Natural killer cell (primary cell): ENCODE measurements at regions not wholly inside any gene's neighbourhood (a gene's known extent, or its start where the extent isn't known, plus 50 kb on each side); places are given as distances from the start of the nearest gene placed in this dataset.

ENCODE experiments used
- ATAC-seq, 3 donors: fragments of 150-1000 bp in 2 of 3; fragments of 200-7000 bp in 1 of 3; cut with Tn5 transposase; 1 replicate in 1 of 3; 2 replicates in 2 of 3; pipeline ENCODE4 v1.10.0; 2021; ENCODE audit warnings: mild to moderate bottlenecking in 2 of 3, moderate library complexity in 2 of 3
- DNase-seq, 2 donors: peaks; one replicate each; pipeline versions ENCODE4 v3.0.0 to v3.0.0-alpha.2; 2013 to 2021; ENCODE audit warnings: mixed read lengths in 1 of 2
- H3K27ac ChIP-seq: one replicate; pipeline ENCODE4 v1.5.1; 2013; ENCODE audit warnings: mild to moderate bottlenecking, low read length
- H3K27me3 ChIP-seq: one replicate; pipeline ENCODE4 v1.6.1; 2013; ENCODE audit warnings: low read length; ENCODE audit not compliant: control insufficient read depth, insufficient read depth
- H3K36me3 ChIP-seq: one replicate; pipeline ENCODE4 v1.6.1; 2013; ENCODE audit warnings: low read length; ENCODE audit not compliant: control insufficient read depth, insufficient read depth
- H3K4me1 ChIP-seq: one replicate; pipeline ENCODE4 v1.6.1; 2013; ENCODE audit warnings: low read length; ENCODE audit not compliant: control insufficient read depth, insufficient read depth
- H3K4me3 ChIP-seq: one replicate; pipeline ENCODE4 v1.5.1; 2013; ENCODE audit warnings: low read length
- H3K9me3 ChIP-seq: one replicate; pipeline ENCODE4 v1.6.1; 2013; ENCODE audit warnings: low read length; ENCODE audit not compliant: control insufficient read depth, insufficient read depth
- H3K27ac Mint-ChIP-seq, 2 donors: one replicate each; pipeline ENCODE4 v1.8.0; 2022; ENCODE audit warnings: mild to moderate bottlenecking in 2 of 2, mixed read lengths in 2 of 2, moderate library complexity in 1 of 2
- H3K27me3 Mint-ChIP-seq, 2 donors: one replicate each; pipeline ENCODE4 v1.8.0; 2022; ENCODE audit warnings: low read depth in 2 of 2, mixed read lengths in 2 of 2
- H3K36me3 Mint-ChIP-seq: one replicate; pipeline ENCODE4 v1.8.0; 2022; ENCODE audit warnings: mixed read lengths
- H3K4me1 Mint-ChIP-seq, 2 donors: one replicate each; pipeline ENCODE4 v1.8.0; 2022; ENCODE audit warnings: mixed read lengths in 2 of 2
- H3K4me3 Mint-ChIP-seq: one replicate; pipeline ENCODE4 v1.8.0; 2022; ENCODE audit warnings: mild to moderate bottlenecking, moderate library complexity, mixed read lengths
- H3K9me3 Mint-ChIP-seq, 2 donors: one replicate each; pipeline ENCODE4 v1.8.0; 2022; ENCODE audit warnings: mixed read lengths in 2 of 2
- CTCF ChIP-seq: fragments of 200-600 bp; IDR thresholded peaks from one replicate; pipeline ENCODE4 v1.8.0; 2022; ENCODE audit warnings: antibody characterized with exemption
- WGBS: methylation state at CpG from one replicate; pipeline ENCODE4 v1.1.7; 2013; ENCODE audit warnings: missing lambda C conversion rate; ENCODE audit not compliant: insufficient coverage; 5-methylcytosine and 5-hydroxymethylcytosine counted together
- intact Hi-C: fragments of 100-400 bp; cut with micrococcal nuclease; formaldehyde crosslinking; loops from one replicate; pipeline ENCODE4 v1.14.2; 2022

GRCh38 chr17:71188811-71189492, 931.9 kb upstream of the SOX9 start:
- Histone ChIP-seq H3K27ac (no peak overlapping the region), H3K4me3 (no peak overlapping the region), H3K4me1 (no peaks in the 10 kb centered on the region), H3K27me3 (no peaks in the 10 kb centered on the region), H3K36me3 (no peaks in the 10 kb centered on the region), H3K9me3 (no peaks in the 10 kb centered on the region)
- H3K4me1 Mint-ChIP-seq: no peaks in the 10 kb centered on the region
- no peaks in the 10 kb centered on the region for H3K27me3 Mint-ChIP-seq
- 68% methylated on average over 1 of the region's 2 CpGs for WGBS
- intact Hi-C loops: no loop called here
- H3K27ac Mint-ChIP-seq: no peak overlapping the region
- H3K9me3 Mint-ChIP-seq: peaks cover 9 to 16% of the 10 kb centered on the region in 2 donors
- H3K36me3 Mint-ChIP-seq: no peaks in the 10 kb centered on the region
- TF ChIP-seq CTCF: no peak
- no peak for ATAC-seq
- DNase-seq: no peak
- no peak overlapping the region for H3K4me3 Mint-ChIP-seq

- Mint-ChIP-seq H3K27me3 (no peaks in the 10 kb centered on the region), H3K27ac (no peak overlapping the region), H3K4me1 (no peaks in the 10 kb centered on the region), H3K36me3 (no peaks in the 10 kb centered on the region), H3K4me3 (no peak overlapping the region), H3K9me3 (peaks cover 11 to 15% of the 10 kb centered on the region in 2 donors)
- no peaks in the 10 kb centered on the region for H3K9me3 ChIP-seq
- H3K36me3 ChIP-seq: no peaks in the 10 kb centered on the region
- no peaks in the 10 kb centered on the region for H3K27me3 ChIP-seq
- H3K4me3 ChIP-seq: no peak overlapping the region
- no peak overlapping the region for H3K27ac ChIP-seq
- DNase-seq (no peak), ATAC-seq (no peak)
- WGBS: 100% methylated on average over 3 of the region's 4 CpGs
- intact Hi-C loops: no loop called here
- TF ChIP-seq CTCF: no peak
- no peaks in the 10 kb centered on the region for H3K4me1 ChIP-seq
These were observed 931.4 kb upstream of the SOX9 start for GRCh38 chr17:71189493-71189831.

GRCh38 chr17:71192039-71192555, 928.7 kb upstream of the SOX9 start:
- H3K36me3 ChIP-seq: no peaks in the 10 kb centered on the region
- WGBS: no CpG with 5 or more reads among the region's 2 CpGs
- H3K9me3 Mint-ChIP-seq: peaks cover 13 to 18% of the 10 kb centered on the region in 2 donors
- H3K27ac ChIP-seq: no peak overlapping the region
- no peaks in the 10 kb centered on the region for H3K9me3 ChIP-seq
- H3K36me3 Mint-ChIP-seq: peaks cover 9% of the 10 kb centered on the region
- H3K4me1 ChIP-seq: no peaks in the 10 kb centered on the region
- no peak for DNase-seq
- ATAC-seq: no peak
- no peak overlapping the region for H3K4me3 ChIP-seq
- H3K27me3 Mint-ChIP-seq: no peaks in the 10 kb centered on the region
- H3K27me3 ChIP-seq: no peaks in the 10 kb centered on the region
- no peak for TF ChIP-seq CTCF
- no peaks in the 10 kb centered on the region for H3K4me1 Mint-ChIP-seq
- no peak overlapping the region for H3K27ac Mint-ChIP-seq
- intact Hi-C loops: no loop called here
- no peak overlapping the region for H3K4me3 Mint-ChIP-seq

- Mint-ChIP-seq H3K27me3 (no peaks in the 10 kb centered on the region), H3K4me3 (no peak overlapping the region), H3K9me3 (peaks cover 16 to 18% of the 10 kb centered on the region in 2 donors), H3K4me1 (no peaks in the 10 kb centered on the region), H3K36me3 (peaks cover 15% of the 10 kb centered on the region), H3K27ac (no peak overlapping the region)
- no peak overlapping the region for H3K27ac ChIP-seq
- ATAC-seq: no peak
- no peaks in the 10 kb centered on the region for H3K27me3 ChIP-seq
- H3K36me3 ChIP-seq: no peaks in the 10 kb centered on the region
- H3K9me3 ChIP-seq: no peaks in the 10 kb centered on the region
- intact Hi-C loops: no loop called here
- no peaks in the 10 kb centered on the region for H3K4me1 ChIP-seq
- WGBS: 77% methylated on average over 2 of the region's 2 CpGs
- no peak for TF ChIP-seq CTCF
- no peak overlapping the region for H3K4me3 ChIP-seq
- no peak for DNase-seq
These were observed 928.0 kb upstream of the SOX9 start for GRCh38 chr17:71192848-71193247.
